Kasumi-1 (cell line): ENCODE measurements at regions not wholly inside any gene's neighbourhood (a gene's known extent, or its start where the extent isn't known, plus 50 kb on each side); places are given as distances from the start of the nearest gene placed in this dataset.

Source experiments
- DNase-seq, 2 experiments: peaks; one replicate each; lab custom pipeline; 2025; lab: John Stamatoyannopoulos, UW

- no peak for DNase-seq
Measured at GRCh38 chr18:77448046-77448445, 198.4 kb downstream of the GALR1 start.

GRCh38 chr18:77455004-77455403, 205.4 kb downstream of the GALR1 start:
- no peak for DNase-seq

GRCh38 chr18:77457681-77458080, 208.0 kb downstream of the GALR1 start:
- no peak for DNase-seq

- no peak for DNase-seq
Measured at GRCh38 chr18:77461062-77461688, 211.5 kb downstream of the GALR1 start.

GRCh38 chr18:77464917-77465316, 215.3 kb downstream of the GALR1 start:
- DNase-seq, result no peak

- no peak for DNase-seq
Measured at GRCh38 chr18:77466890-77467289, 217.2 kb downstream of the GALR1 start.

GRCh38 chr18:77469131-77469530, 219.5 kb downstream of the GALR1 start:
- no peak for DNase-seq

- no peak for DNase-seq
Measured at GRCh38 chr18:77470569-77471413, 221.1 kb downstream of the GALR1 start.

GRCh38 chr18:77472509-77472908, 222.9 kb downstream of the GALR1 start:
- no peak for DNase-seq

GRCh38 chr18:77478646-77479442, 229.2 kb downstream of the GALR1 start:
- DNase-seq, result peak in 1 of 2 experiments; percentile 6

- DNase-seq, result no peak
Measured at GRCh38 chr18:77481541-77481940, 231.9 kb downstream of the GALR1 start.

GRCh38 chr18:77482190-77483085, 232.8 kb downstream of the GALR1 start:
- no peak for DNase-seq

GRCh38 chr18:77486985-77487384, 237.3 kb downstream of the GALR1 start:
- DNase-seq, result no peak

- no peak for DNase-seq
Measured at GRCh38 chr18:77487951-77488740, 238.5 kb downstream of the GALR1 start.

- DNase-seq, result no peak
Measured at GRCh38 chr18:77495079-77495478, 245.4 kb downstream of the GALR1 start.

GRCh38 chr18:77495982-77496690, 246.5 kb downstream of the GALR1 start:
- DNase-seq, result no peak

GRCh38 chr18:77501266-77501665, 251.6 kb downstream of the GALR1 start:
- DNase-seq, result no peak

- no peak for DNase-seq
Measured at GRCh38 chr18:77505499-77505898, 255.9 kb downstream of the GALR1 start.

GRCh38 chr18:77512152-77512551, 262.5 kb downstream of the GALR1 start:
- no peak for DNase-seq

GRCh38 chr18:77517901-77518300, 268.3 kb downstream of the GALR1 start:
- DNase-seq, result no peak
